Peyer's patch (tissue), 4 donors: ENCODE measurements at regions not wholly inside any gene's neighbourhood (a gene's known extent, or its start where the extent isn't known, plus 50 kb on each side); places are given as distances from the start of the nearest gene placed in this dataset.

Experiments used
- POLR2A ChIP-seq, 2 donors: fragments of 450-650 bp; IDR thresholded peaks; one replicate each; pipeline ENCODE4 v1.5.1; 2017; ENCODE audit warnings: antibody characterized with exemption in 2 of 2, mild to moderate bottlenecking in 2 of 2, moderate library complexity in 2 of 2
- TF ChIP-seq, protein P1 (sequence below), 6 experiments: fragments of 450-650 bp in 4 of 6; fragments of 200-600 bp in 2 of 6; sonication (generic) in 1 of 6; IDR thresholded peaks; one replicate each; pipeline ENCODE4 v1.5.1; 2017 to 2019; ENCODE audit warnings: antibody characterized with exemption in 6 of 6, mild to moderate bottlenecking in 3 of 6, moderate library complexity in 1 of 6

DNA sequence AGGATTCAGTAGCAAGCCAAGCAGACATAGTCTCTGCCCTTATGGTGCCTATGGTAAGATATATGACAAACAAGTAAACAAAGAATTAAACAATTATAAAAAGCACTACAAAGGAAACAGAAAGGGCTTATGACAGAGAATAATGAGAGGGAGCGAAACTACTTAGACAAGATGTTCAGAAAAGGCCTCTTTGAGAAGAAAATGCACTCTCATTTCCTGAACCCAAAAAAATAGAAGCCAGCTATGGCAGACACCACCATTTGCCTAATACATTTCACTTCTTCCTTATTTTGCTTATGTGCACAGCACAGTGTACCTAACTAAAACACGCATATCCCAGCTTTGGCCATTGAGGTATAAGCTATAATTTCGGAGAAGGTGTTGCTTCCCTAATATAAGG, 465.5 kb upstream of the PPP2R3A start:
- no peak for TF ChIP-seq POLR2A (IDR thresholded peaks at IDR 0.05)
- TF ChIP-seq, protein P1, sequence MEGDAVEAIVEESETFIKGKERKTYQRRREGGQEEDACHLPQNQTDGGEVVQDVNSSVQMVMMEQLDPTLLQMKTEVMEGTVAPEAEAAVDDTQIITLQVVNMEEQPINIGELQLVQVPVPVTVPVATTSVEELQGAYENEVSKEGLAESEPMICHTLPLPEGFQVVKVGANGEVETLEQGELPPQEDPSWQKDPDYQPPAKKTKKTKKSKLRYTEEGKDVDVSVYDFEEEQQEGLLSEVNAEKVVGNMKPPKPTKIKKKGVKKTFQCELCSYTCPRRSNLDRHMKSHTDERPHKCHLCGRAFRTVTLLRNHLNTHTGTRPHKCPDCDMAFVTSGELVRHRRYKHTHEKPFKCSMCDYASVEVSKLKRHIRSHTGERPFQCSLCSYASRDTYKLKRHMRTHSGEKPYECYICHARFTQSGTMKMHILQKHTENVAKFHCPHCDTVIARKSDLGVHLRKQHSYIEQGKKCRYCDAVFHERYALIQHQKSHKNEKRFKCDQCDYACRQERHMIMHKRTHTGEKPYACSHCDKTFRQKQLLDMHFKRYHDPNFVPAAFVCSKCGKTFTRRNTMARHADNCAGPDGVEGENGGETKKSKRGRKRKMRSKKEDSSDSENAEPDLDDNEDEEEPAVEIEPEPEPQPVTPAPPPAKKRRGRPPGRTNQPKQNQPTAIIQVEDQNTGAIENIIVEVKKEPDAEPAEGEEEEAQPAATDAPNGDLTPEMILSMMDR (IDR thresholded peaks at IDR 0.05), result no peak
